ENCODE measurements at regions not wholly inside any gene's neighbourhood (a gene's known extent, or its start where the extent isn't known, plus 50 kb on each side); places are given as distances from the start of the nearest gene placed in this dataset.

GRCh38 chr20:50415021-50415515 is 95.1 kb upstream of the PTPN1 start:
- TF ChIP-seq POLR2A (IDR thresholded peaks at IDR 0.05; ENCODE audit: low read length), result no peak
- no peak for TF ChIP-seq GATA1 (IDR thresholded peaks at IDR 0.05; ENCODE audit: low read depth, low read length)
